H9 (cell line): ENCODE measurements at regions not wholly inside any gene's neighbourhood (a gene's known extent, or its start where the extent isn't known, plus 50 kb on each side); places are given as distances from the start of the nearest gene placed in this dataset.
"Not testable (repeated sequence)": the region's sequence is repeated elsewhere in the genome, so short reads cannot be mapped to it uniquely, and the experiment has no call there.

Experiments used
- DNase-seq: peaks from one replicate; pipeline ENCODE4 v3.0.0-alpha.2; 2017
- H2AFZ ChIP-seq: one replicate; pipeline ENCODE4 v1.6.1; 2013; ENCODE audit warnings: mild to moderate bottlenecking, low read length, control low read depth, moderate library complexity
- H2AK5ac ChIP-seq: 2 replicates; pipeline ENCODE4 v1.6.1; 2013; ENCODE audit warnings: low read length, control low read depth, mixed read lengths; ENCODE audit not compliant: insufficient read length
- H2BK120ac ChIP-seq: one replicate; pipeline ENCODE4 v1.6.1; 2013; ENCODE audit warnings: low read depth, mild to moderate bottlenecking, low read length, control low read depth, inconsistent platforms; ENCODE audit not compliant: poor library complexity, severe bottlenecking
- H2BK12ac ChIP-seq: 2 replicates; pipeline ENCODE4 v1.6.1; 2013; ENCODE audit warnings: low read length, control low read depth, mixed read lengths, low read depth; ENCODE audit not compliant: insufficient read length
- H2BK15ac ChIP-seq: 2 replicates; pipeline ENCODE4 v1.6.1; 2013; ENCODE audit warnings: low read depth, low read length, control low read depth
- H2BK20ac ChIP-seq: one replicate; pipeline ENCODE4 v1.6.1; 2013; ENCODE audit warnings: low read depth, mild to moderate bottlenecking, low read length, control low read depth, inconsistent platforms; ENCODE audit not compliant: poor library complexity, severe bottlenecking
- H2BK5ac ChIP-seq: 2 replicates; pipeline ENCODE4 v1.6.1; 2013; ENCODE audit warnings: low read length, control low read depth, mixed read lengths; ENCODE audit not compliant: insufficient read length
- H3K14ac ChIP-seq: 2 replicates; pipeline ENCODE4 v1.6.1; 2013; ENCODE audit warnings: low read length, control low read depth; ENCODE audit not compliant: insufficient read depth
- H3K18ac ChIP-seq: 2 replicates; pipeline ENCODE4 v1.6.1; 2013; ENCODE audit warnings: low read depth, mild to moderate bottlenecking, mixed read lengths, low read length, control low read depth; ENCODE audit not compliant: insufficient read length
- H3K23ac ChIP-seq: 2 replicates; pipeline ENCODE4 v1.6.1; 2013; ENCODE audit warnings: low read length, control low read depth, mixed read lengths, low read depth; ENCODE audit not compliant: insufficient read length
- H3K23me2 ChIP-seq: 2 replicates; pipeline ENCODE4 v1.6.1; 2013; ENCODE audit warnings: low read depth, mild to moderate bottlenecking, mixed read lengths, low read length, control low read depth; ENCODE audit not compliant: insufficient read length, poor library complexity, severe bottlenecking
- H3K27ac ChIP-seq: 2 replicates; pipeline ENCODE4 v1.5.1; 2013; ENCODE audit warnings: low read length, control low read depth, mixed read lengths, low read depth; ENCODE audit not compliant: insufficient read length
- H3K27me3 ChIP-seq: 2 replicates; pipeline ENCODE4 v1.6.1; 2013; ENCODE audit warnings: low read length, control low read depth, inconsistent platforms; ENCODE audit not compliant: insufficient read depth
- H3K4ac ChIP-seq: 2 replicates; pipeline ENCODE4 v1.6.1; 2013; ENCODE audit warnings: low read depth, mild to moderate bottlenecking, control low read depth, inconsistent platforms, low read length, moderate library complexity
- H3K4me1 ChIP-seq: 2 replicates; pipeline ENCODE4 v1.6.1; 2013; ENCODE audit warnings: low read length, control low read depth, inconsistent platforms; ENCODE audit not compliant: insufficient read depth
- H3K4me2 ChIP-seq: 2 replicates; pipeline ENCODE4 v1.6.1; 2013; ENCODE audit warnings: low read length, control low read depth, mixed read lengths; ENCODE audit not compliant: insufficient read length, insufficient read depth
- H3K56ac ChIP-seq: 2 replicates; pipeline ENCODE4 v1.6.1; 2013; ENCODE audit warnings: low read depth, mild to moderate bottlenecking, mixed read lengths, low read length, control low read depth; ENCODE audit not compliant: insufficient read length
- H3K79me1 ChIP-seq: 2 replicates; pipeline ENCODE4 v1.6.1; 2013; ENCODE audit warnings: low read depth, mild to moderate bottlenecking, moderate library complexity, low read length, control low read depth, inconsistent platforms; ENCODE audit not compliant: insufficient read depth, poor library complexity, severe bottlenecking
- H3K79me2 ChIP-seq: 2 replicates; pipeline ENCODE4 v1.6.1; 2013; ENCODE audit warnings: low read length, control low read depth, inconsistent platforms; ENCODE audit not compliant: insufficient read depth
- H3K9ac ChIP-seq: 2 replicates; pipeline ENCODE4 v1.6.1; 2013; ENCODE audit warnings: low read length, control low read depth, mixed read lengths; ENCODE audit not compliant: insufficient read length; ENCODE audit errors: extremely low read depth
- H3K9me3 ChIP-seq: one replicate; pipeline ENCODE4 v1.6.1; 2013; ENCODE audit warnings: low read depth, low read length, inconsistent platforms; ENCODE audit not compliant: control insufficient read depth
- H3T11ph ChIP-seq: one replicate; pipeline ENCODE4 v1.6.1; 2013; ENCODE audit warnings: mild to moderate bottlenecking, low read length, control low read depth, inconsistent platforms
- H4K20me1 ChIP-seq: one replicate; pipeline ENCODE4 v1.6.1; 2013; ENCODE audit not compliant: control insufficient read depth, insufficient read length, insufficient read depth
- H4K5ac ChIP-seq: 2 replicates; pipeline ENCODE4 v1.6.1; 2013; ENCODE audit warnings: low read depth, mild to moderate bottlenecking, mixed read lengths, low read length, control low read depth; ENCODE audit not compliant: insufficient read length
- H4K8ac ChIP-seq: replicated peaks from 2 replicates; pipeline ENCODE4 v1.6.1; 2013; ENCODE audit warnings: low read length, control low read depth, mixed read lengths, low read depth; ENCODE audit not compliant: insufficient read length
- H4K91ac ChIP-seq: 2 replicates; pipeline ENCODE4 v1.6.1; 2013; ENCODE audit warnings: low read depth, mild to moderate bottlenecking, moderate library complexity, mixed read lengths, low read length, control low read depth; ENCODE audit not compliant: insufficient read length
- H3K27ac Mint-ChIP-seq, 3 experiments: 2 replicates in 2 of 3; 3 replicates in 1 of 3; pipeline ENCODE4 v1.8.0; 2020 to 2021; ENCODE audit warnings: mixed read lengths in 3 of 3, mild to moderate bottlenecking in 1 of 3, moderate library complexity in 1 of 3
- H3K27me3 Mint-ChIP-seq: 2 replicates; pipeline ENCODE4 v1.8.0; 2021; ENCODE audit warnings: low read depth, mild to moderate bottlenecking, moderate library complexity, mixed read lengths
- H3K36me3 Mint-ChIP-seq, 3 experiments: 2 replicates in 2 of 3; 3 replicates in 1 of 3; pipeline ENCODE4 v1.8.0; 2020 to 2021; ENCODE audit warnings: low read depth in 3 of 3, mixed read lengths in 3 of 3; ENCODE audit not compliant: insufficient read depth in 1 of 3
- H3K4me1 Mint-ChIP-seq, 2 experiments: 2 replicates each; pipeline ENCODE4 v1.8.0; 2020; ENCODE audit warnings: mixed read lengths in 2 of 2
- H3K4me3 Mint-ChIP-seq, 2 experiments: 2 replicates in 1 of 2; 3 replicates in 1 of 2; pipeline ENCODE4 v1.8.0; 2020 to 2021; ENCODE audit warnings: mild to moderate bottlenecking in 2 of 2, mixed read lengths in 2 of 2, moderate library complexity in 1 of 2
- H3K9me3 Mint-ChIP-seq, 2 experiments: 2 replicates in 1 of 2; 3 replicates in 1 of 2; pipeline ENCODE4 v1.8.0; 2020; ENCODE audit warnings: mild to moderate bottlenecking in 2 of 2, mixed read lengths in 2 of 2, moderate library complexity in 1 of 2
- WGBS: extraction: QIAGEN DNeasy Blood & Tissue Kit; methylation state at CpG from one replicate; pipeline ENCODE4 v1.1.7; 2013; ENCODE audit warnings: missing lambda C conversion rate, low lambda C conversion rate, mixed read lengths; ENCODE audit not compliant: insufficient read length; ENCODE audit errors: extremely low coverage; 5-methylcytosine and 5-hydroxymethylcytosine counted together

GRCh38 chr1:59210430-59210829 is 86.5 kb upstream of the FGGY start:
- H3K9me3 ChIP-seq, H3K4me1 ChIP-seq, H2BK5ac ChIP-seq, H4K20me1 ChIP-seq, H3K4ac ChIP-seq, H3K4me1 Mint-ChIP-seq, H2AFZ ChIP-seq, H3K36me3 Mint-ChIP-seq, H2BK120ac ChIP-seq, H3K9ac ChIP-seq, H3K23ac ChIP-seq, H3K18ac ChIP-seq, H3K56ac ChIP-seq, H4K5ac ChIP-seq, H3K14ac ChIP-seq, H2BK12ac ChIP-seq, H2BK15ac ChIP-seq, H3K27ac Mint-ChIP-seq, DNase-seq, H3K4me2 ChIP-seq, H3K27ac ChIP-seq, H3K79me1 ChIP-seq, H3K4me3 Mint-ChIP-seq, H3K79me2 ChIP-seq, H2AK5ac ChIP-seq, H3K27me3 Mint-ChIP-seq, H4K91ac ChIP-seq, H3K23me2 ChIP-seq, H3T11ph ChIP-seq, H2BK20ac ChIP-seq, H4K8ac ChIP-seq, H3K27me3 ChIP-seq: not testable (repeated sequence)
- no CpG with 5 or more reads among the region's 3 CpGs for WGBS
- H3K9me3 Mint-ChIP-seq, result peaks cover 20 to 25% of the 10 kb centered on the region in 2 experiments
